ENCODE measurements at regions not wholly inside any gene's neighbourhood (a gene's known extent, or its start where the extent isn't known, plus 50 kb on each side); places are given as distances from the start of the nearest gene placed in this dataset.
A peak's percentile ranks its signal among the peaks of the same experiment; 100 is the strongest.
"Not testable (repeated sequence)": the region's sequence is repeated elsewhere in the genome, so short reads cannot be mapped to it uniquely, and the experiment has no call there.

GRCh38 chr5:24005384-24005783 lies 498.0 kb downstream of the PRDM9 start:
- no peak for TF ChIP-seq POLR2A (IDR thresholded peaks at IDR 0.05)
- TF ChIP-seq CTCF (IDR thresholded peaks at IDR 0.05): peak in 1 of 3 experiments; percentile 8
- no peaks in the 10 kb centered on the region for H3K4me1 ChIP-seq
- intact Hi-C loops (cut with DNase I; ENCODE audit: low total_unique reads): no loop called here
- no peaks in the 10 kb centered on the region for H3K27me3 ChIP-seq
- no peak for DNase-seq
- H3K27ac ChIP-seq: no peak overlapping the region
- no peaks in the 10 kb centered on the region for H3K36me3 ChIP-seq (ENCODE audit: low read depth, missing control alignments)
- no peaks in the 10 kb centered on the region for H3K9me3 ChIP-seq
- no peak overlapping the region for H3K4me3 ChIP-seq

GRCh38 chr5:24017710-24018109 lies 510.3 kb downstream of the PRDM9 start:
- H3K36me3 ChIP-seq (ENCODE audit: low read depth, missing control alignments); H3K4me1 ChIP-seq; H3K27me3 ChIP-seq; DNase-seq; H3K9me3 ChIP-seq; H3K4me3 ChIP-seq; H3K27ac ChIP-seq; intact Hi-C loops (cut with DNase I; ENCODE audit: low total_unique reads): not testable (repeated sequence)
- 87 to 98% methylated on average over 10 of the region's 10 CpGs for WGBS, 2 donors

GRCh38 chr5:24026288-24026687 lies 518.9 kb downstream of the PRDM9 start:
- H3K27me3 ChIP-seq: no peaks in the 10 kb centered on the region
- no peak for DNase-seq
- intact Hi-C loops (cut with DNase I; ENCODE audit: low total_unique reads): no loop called here
- TF ChIP-seq POLR2A (IDR thresholded peaks at IDR 0.05): no peak
- no peak overlapping the region for H3K4me3 ChIP-seq
- H3K4me1 ChIP-seq: no peaks in the 10 kb centered on the region
- H3K27ac ChIP-seq: no peak overlapping the region
- no peaks in the 10 kb centered on the region for H3K36me3 ChIP-seq (ENCODE audit: low read depth, missing control alignments)
- no peaks in the 10 kb centered on the region for H3K9me3 ChIP-seq

- WGBS, 2 donors: 85% methylated on average over 2 of the region's 2 CpGs
- Histone ChIP-seq H3K9me3 (no peaks in the 10 kb centered on the region), H3K4me1 (no peaks in the 10 kb centered on the region), H3K27ac (no peak overlapping the region), H3K27me3 (no peaks in the 10 kb centered on the region), H3K36me3 (ENCODE audit: low read depth, missing control alignments) (no peaks in the 10 kb centered on the region), H3K4me3 (no peak overlapping the region)
- DNase-seq: no peak
- intact Hi-C loops (cut with DNase I; ENCODE audit: low total_unique reads): no loop called here
- TF ChIP-seq POLR2A (IDR thresholded peaks at IDR 0.05) (no peak), CTCF (IDR thresholded peaks at IDR 0.05) (no peak)
Measured at GRCh38 chr5:24042688-24043087, 535.3 kb downstream of the PRDM9 start.

GRCh38 chr5:24045046-24045445 lies 537.6 kb downstream of the PRDM9 start:
- no peak overlapping the region for H3K27ac ChIP-seq
- H3K4me1 ChIP-seq: no peaks in the 10 kb centered on the region
- no peak for DNase-seq
- no peaks in the 10 kb centered on the region for H3K27me3 ChIP-seq
- no peak for TF ChIP-seq POLR2A (IDR thresholded peaks at IDR 0.05)
- TF ChIP-seq CTCF (IDR thresholded peaks at IDR 0.05): no peak
- H3K36me3 ChIP-seq (ENCODE audit: low read depth, missing control alignments): no peaks in the 10 kb centered on the region
- H3K4me3 ChIP-seq: no peak overlapping the region
- no peaks in the 10 kb centered on the region for H3K9me3 ChIP-seq
- intact Hi-C loops (cut with DNase I; ENCODE audit: low total_unique reads): no loop called here

GRCh38 chr5:24053737-24054136 lies 546.3 kb downstream of the PRDM9 start:
- no peak for DNase-seq
- Histone ChIP-seq H3K27me3 (no peaks in the 10 kb centered on the region), H3K9me3 (no peaks in the 10 kb centered on the region), H3K36me3 (ENCODE audit: low read depth, missing control alignments) (no peaks in the 10 kb centered on the region), H3K27ac (no peak overlapping the region), H3K4me1 (no peaks in the 10 kb centered on the region), H3K4me3 (no peak overlapping the region)
- 86 to 91% methylated on average over 2 of the region's 2 CpGs for WGBS, 2 donors
- TF ChIP-seq CTCF (IDR thresholded peaks at IDR 0.05) (no peak), POLR2A (IDR thresholded peaks at IDR 0.05) (no peak)
- intact Hi-C loops (cut with DNase I; ENCODE audit: low total_unique reads): no loop called here
